HG03558 (cell line): ENCODE measurements at regions not wholly inside any gene's neighbourhood (a gene's known extent, or its start where the extent isn't known, plus 50 kb on each side); places are given as distances from the start of the nearest gene placed in this dataset.
"Not testable (repeated sequence)": the region's sequence is repeated elsewhere in the genome, so short reads cannot be mapped to it uniquely, and the experiment has no call there.

Experiments used
- ATAC-seq: cut with Tn5 transposase; IDR thresholded peaks from one replicate; pipeline ENCODE4 v1.9.1; 2021; ENCODE audit warnings: moderate number of reproducible peaks; ENCODE audit not compliant: unreplicated experiment; ENCODE audit errors: extremely low read depth

- ATAC-seq, result no peak
Measured at GRCh38 chr4:12170308-12170707, 741.6 kb upstream of the HS3ST1 start.

GRCh38 chr4:12165616-12166015, 736.9 kb upstream of the HS3ST1 start:
- ATAC-seq, result no peak

GRCh38 chr4:12146339-12146738, 717.6 kb upstream of the HS3ST1 start:
- ATAC-seq, result no peak

GRCh38 chr4:12145768-12146167, 717.1 kb upstream of the HS3ST1 start:
- no peak for ATAC-seq

GRCh38 chr4:12145106-12145505, 716.4 kb upstream of the HS3ST1 start:
- no peak for ATAC-seq

- no peak for ATAC-seq
Measured at GRCh38 chr4:12144051-12144450, 715.4 kb upstream of the HS3ST1 start.

GRCh38 chr4:12140864-12141263, 712.2 kb upstream of the HS3ST1 start:
- ATAC-seq, result no peak

GRCh38 chr4:12139296-12139695, 710.6 kb upstream of the HS3ST1 start:
- no peak for ATAC-seq

- ATAC-seq, result no peak
Measured at GRCh38 chr4:12138488-12138887, 709.8 kb upstream of the HS3ST1 start.

- ATAC-seq, result no peak
Measured at GRCh38 chr4:12137575-12137974, 708.9 kb upstream of the HS3ST1 start.

- no peak for ATAC-seq
Measured at GRCh38 chr4:12126474-12126873, 697.8 kb upstream of the HS3ST1 start.

- ATAC-seq, result no peak
Measured at GRCh38 chr4:12124138-12124537, 695.4 kb upstream of the HS3ST1 start.

- ATAC-seq, result no peak
Measured at GRCh38 chr4:12123707-12124106, 695.0 kb upstream of the HS3ST1 start.

- no peak for ATAC-seq
Measured at GRCh38 chr4:12122316-12122715, 693.6 kb upstream of the HS3ST1 start.

- ATAC-seq, result no peak
Measured at GRCh38 chr4:12120968-12121367, 692.3 kb upstream of the HS3ST1 start.

GRCh38 chr4:12118651-12119213, 690.0 kb upstream of the HS3ST1 start:
- ATAC-seq, result peak; percentile 67

- ATAC-seq, result no peak
Measured at GRCh38 chr4:12116009-12116552, 687.4 kb upstream of the HS3ST1 start.

GRCh38 chr4:12110627-12111026, 681.9 kb upstream of the HS3ST1 start:
- ATAC-seq, result no peak

- ATAC-seq, result not testable (repeated sequence)
Measured at GRCh38 chr4:12109056-12109455, 680.4 kb upstream of the HS3ST1 start.

- ATAC-seq, result no peak
Measured at GRCh38 chr4:12105519-12105918, 676.8 kb upstream of the HS3ST1 start.

- not testable (repeated sequence) for ATAC-seq
Measured at GRCh38 chr4:12089920-12090319, 661.2 kb upstream of the HS3ST1 start.

GRCh38 chr4:12084690-12085089, 656.0 kb upstream of the HS3ST1 start:
- no peak for ATAC-seq
